HG03175 (cell line): ENCODE measurements at regions not wholly inside any gene's neighbourhood (a gene's known extent, or its start where the extent isn't known, plus 50 kb on each side); places are given as distances from the start of the nearest gene placed in this dataset.

Source experiments
- ATAC-seq: cut with Tn5 transposase; IDR thresholded peaks from one replicate; pipeline ENCODE4 v1.9.1; 2021; ENCODE audit warnings: mild to moderate bottlenecking, moderate library complexity; ENCODE audit not compliant: unreplicated experiment

- ATAC-seq, result no peak
Measured at GRCh38 chr10:89095701-89096391, 105.2 kb downstream of the FAS start.

- no peak for ATAC-seq
Measured at GRCh38 chr10:89093728-89094127, 103.1 kb downstream of the FAS start.

GRCh38 chr10:89092981-89093380 lies 102.4 kb downstream of the FAS start:
- no peak for ATAC-seq

GRCh38 chr10:89092439-89092838 lies 101.8 kb downstream of the FAS start:
- no peak for ATAC-seq

- no peak for ATAC-seq
Measured at GRCh38 chr10:89091496-89091895, 100.9 kb downstream of the FAS start.

GRCh38 chr10:89090756-89091445 lies 100.3 kb downstream of the FAS start:
- no peak for ATAC-seq

GRCh38 chr10:89086801-89087521 lies 96.4 kb downstream of the FAS start:
- ATAC-seq, result no peak

GRCh38 chr10:89085153-89085552 lies 94.6 kb downstream of the FAS start:
- ATAC-seq, result no peak

- ATAC-seq, result no peak
Measured at GRCh38 chr10:89082086-89082485, 91.5 kb downstream of the FAS start.

GRCh38 chr10:89080660-89081059 lies 90.1 kb downstream of the FAS start:
- no peak for ATAC-seq

GRCh38 chr10:89079961-89080360 lies 89.4 kb downstream of the FAS start:
- ATAC-seq, result no peak

GRCh38 chr10:89078724-89079672 lies 88.4 kb downstream of the FAS start:
- ATAC-seq, result no peak

- no peak for ATAC-seq
Measured at GRCh38 chr10:89076120-89076519, 85.5 kb downstream of the FAS start.

GRCh38 chr10:89075631-89076030 lies 85.0 kb downstream of the FAS start:
- ATAC-seq, result no peak

- ATAC-seq, result no peak
Measured at GRCh38 chr10:89074120-89074519, 83.5 kb downstream of the FAS start.

GRCh38 chr10:89073719-89074118 lies 83.1 kb downstream of the FAS start:
- ATAC-seq, result no peak

GRCh38 chr10:89069589-89069988 lies 79.0 kb downstream of the FAS start:
- ATAC-seq, result no peak
